A549 (cell line): ENCODE measurements at regions not wholly inside any gene's neighbourhood (a gene's known extent, or its start where the extent isn't known, plus 50 kb on each side); places are given as distances from the start of the nearest gene placed in this dataset.

Source experiments
- CEBPB ChIP-seq, 2 experiments: fragments of >200 bp in 1 of 2; sonication (Bioruptor Twin) in 1 of 2; formaldehyde crosslinking in 1 of 2; IDR thresholded peaks; 2 replicates each; pipeline ENCODE4 v1.6.1; 2012 to 2016
- CTCF ChIP-seq: fragments of >200 bp; sonication (Bioruptor Twin); formaldehyde crosslinking; IDR thresholded peaks from 3 replicates; pipeline ENCODE4 v1.5.1; 2016
- E2F6 ChIP-seq: IDR thresholded peaks from 2 replicates; pipeline ENCODE4 v1.6.1; 2012; ENCODE audit warnings: low read depth, borderline replicate concordance
- ELK1 ChIP-seq: fragments of 150-350 bp; IDR thresholded peaks from 2 replicates; pipeline ENCODE4 v1.6.1; 2014; ENCODE audit warnings: low read depth, mild to moderate bottlenecking, low read length
- FOXS1 ChIP-seq: fragments of 250-450 bp; sonication (Bioruptor Pico); IDR thresholded peaks from 2 replicates; pipeline ENCODE4 v1.5.0; 2020; ENCODE audit warnings: mild to moderate bottlenecking, moderate library complexity
- GATA3 ChIP-seq: IDR thresholded peaks from 2 replicates; pipeline ENCODE4 v1.6.1; 2012; ENCODE audit warnings: borderline replicate concordance
- POLR2A ChIP-seq: IDR thresholded peaks from 2 replicates; pipeline ENCODE4 v1.6.1; 2012; ENCODE audit warnings: mild to moderate bottlenecking, low read length
- SMC3 ChIP-seq: fragments of >200 bp; sonication (Bioruptor Twin); formaldehyde crosslinking; IDR thresholded peaks from 3 replicates; pipeline ENCODE4 v1.6.1; 2018; ENCODE audit warnings: inconsistent platforms
- TP53 ChIP-seq: fragments of 250-450 bp; sonication (Bioruptor Pico); IDR thresholded peaks from 2 replicates; pipeline ENCODE4 v1.5.0; 2021; ENCODE audit warnings: mild to moderate bottlenecking, moderate library complexity
- USF2 ChIP-seq: fragments of 450-650 bp; IDR thresholded peaks from 2 replicates; pipeline ENCODE4 v1.6.1; 2014; ENCODE audit warnings: antibody characterized with exemption

GRCh38 chr16:80065541-80065940 lies 465.0 kb upstream of the MAF start:
- TF ChIP-seq TP53 = no peak
- no peak for TF ChIP-seq CTCF
- TF ChIP-seq E2F6 = no peak
- TF ChIP-seq CEBPB (IDR thresholded peaks at IDR 0.05) = no peak
- no peak for TF ChIP-seq USF2
- no peak for TF ChIP-seq SMC3
- no peak for TF ChIP-seq ELK1
- no peak for TF ChIP-seq GATA3
- no peak for TF ChIP-seq POLR2A
- TF ChIP-seq FOXS1 = no peak
